ENCODE measurements at regions not wholly inside any gene's neighbourhood (a gene's known extent, or its start where the extent isn't known, plus 50 kb on each side); places are given as distances from the start of the nearest gene placed in this dataset.
"Not testable (repeated sequence)": the region's sequence is repeated elsewhere in the genome, so short reads cannot be mapped to it uniquely, and the experiment has no call there.

GRCh38 chr14:84485036-84485435, 1044.9 kb upstream of the FLRT2 start:
- in situ Hi-C loops (cut with MboI; ENCODE audit: low sequenced_read_pairs, unreplicated experiment), result no loop called here
- TF ChIP-seq CTCF (IDR thresholded peaks at IDR 0.05; ENCODE audit: borderline replicate concordance, control extremely low read depth, extremely low read depth, insufficient read depth, missing control alignments), result no peak
- no peak for DNase-seq (ENCODE audit: low spot score)

GRCh38 chr14:84490081-84490480, 1039.9 kb upstream of the FLRT2 start:
- TF ChIP-seq CTCF (IDR thresholded peaks at IDR 0.05; ENCODE audit: borderline replicate concordance, control extremely low read depth, extremely low read depth, insufficient read depth, missing control alignments), result no peak
- DNase-seq (ENCODE audit: low spot score), result no peak
- in situ Hi-C loops (cut with MboI; ENCODE audit: low sequenced_read_pairs, unreplicated experiment), result no loop called here

GRCh38 chr14:84492685-84493084, 1037.3 kb upstream of the FLRT2 start:
- no peak for TF ChIP-seq CTCF (IDR thresholded peaks at IDR 0.05; ENCODE audit: borderline replicate concordance, control extremely low read depth, extremely low read depth, insufficient read depth, missing control alignments)
- in situ Hi-C loops (cut with MboI; ENCODE audit: low sequenced_read_pairs, unreplicated experiment), result no loop called here
- no peak for DNase-seq (ENCODE audit: low spot score)

GRCh38 chr14:84493779-84494178, 1036.2 kb upstream of the FLRT2 start:
- no peak for TF ChIP-seq CTCF (IDR thresholded peaks at IDR 0.05; ENCODE audit: borderline replicate concordance, control extremely low read depth, extremely low read depth, insufficient read depth, missing control alignments)
- in situ Hi-C loops (cut with MboI; ENCODE audit: low sequenced_read_pairs, unreplicated experiment), result no loop called here
- DNase-seq (ENCODE audit: low spot score), result no peak

- DNase-seq (ENCODE audit: low spot score), result no peak
- in situ Hi-C loops (cut with MboI; ENCODE audit: low sequenced_read_pairs, unreplicated experiment), result no loop called here
- TF ChIP-seq CTCF (IDR thresholded peaks at IDR 0.05; ENCODE audit: borderline replicate concordance, control extremely low read depth, extremely low read depth, insufficient read depth, missing control alignments), result no peak
Measured at GRCh38 chr14:84496677-84497076, 1033.3 kb upstream of the FLRT2 start.

- in situ Hi-C loops (cut with MboI; ENCODE audit: low sequenced_read_pairs, unreplicated experiment); DNase-seq (ENCODE audit: low spot score): not testable (repeated sequence)
Measured at GRCh38 chr14:84512823-84513222, 1017.1 kb upstream of the FLRT2 start.

GRCh38 chr14:84519836-84520235, 1010.1 kb upstream of the FLRT2 start:
- in situ Hi-C loops (cut with MboI; ENCODE audit: low sequenced_read_pairs, unreplicated experiment), result no loop called here
- no peak for DNase-seq (ENCODE audit: low spot score)
- TF ChIP-seq CTCF (IDR thresholded peaks at IDR 0.05; ENCODE audit: borderline replicate concordance, control extremely low read depth, extremely low read depth, insufficient read depth, missing control alignments), result no peak

Data from GM13976 (cell line).